GM12878 (cell line): ENCODE measurements at regions not wholly inside any gene's neighbourhood (a gene's known extent, or its start where the extent isn't known, plus 50 kb on each side); places are given as distances from the start of the nearest gene placed in this dataset.

Experiments used
- ATAC-seq: fragments of 200-7000 bp; cut with Tn5 transposase; 3 replicates; pipeline ENCODE4 v1.9.1; 2020; ENCODE audit warnings: mild to moderate bottlenecking, moderate library complexity
- BruUV-seq: library from RNA; stranded (reverse); fragments of 400-500 nt; replicated peaks from 2 replicates; lab custom pipeline; 2021; lab: Mats Ljungman, UMichigan
- CTCF ChIA-PET: fragments of 300-600 bp; sonication (Branson Sonifier 250); formaldehyde crosslinking; extraction: SDS; loops from one replicate; lab custom pipeline; 2021; ENCODE audit warnings: inconsistent platforms; lab: Yijun Ruan, JAX
- POLR2A ChIA-PET: fragments of 350-600 bp; formaldehyde crosslinking; extraction: SDS; loops from one replicate; lab custom pipeline; 2021; ENCODE audit warnings: inconsistent platforms; lab: Charles Lee
- RAD21 ChIA-PET: fragments of 300-600 bp; sonication (Branson Sonifier 250); formaldehyde crosslinking; loops from one replicate; lab custom pipeline; 2023; ENCODE audit warnings: antibody characterized with exemption; ENCODE audit not compliant: unreplicated experiment; lab: Charles Lee
- SMC1A ChIA-PET: fragments of 300-600 bp; sonication (Branson Sonifier 250); formaldehyde crosslinking; loops from one replicate; lab custom pipeline; 2023; ENCODE audit not compliant: unreplicated experiment, uncharacterized antibody; lab: Charles Lee
- DNase-seq: peaks from one replicate; pipeline ENCODE4 v3.0.0-alpha.2; 2011; ENCODE audit warnings: low read depth, low spot score
- FAIRE-seq: peaks from 3 replicates; lab custom pipeline; 2011; peaks lifted over from hg19 to GRCh38; lab: Jason Lieb, UNC
- H2AFZ ChIP-seq: 2 replicates; pipeline ENCODE4 v1.6.0; 2011; ENCODE audit warnings: low read depth, low read length, control low read depth; ENCODE audit not compliant: control insufficient read depth
- H3K27ac ChIP-seq: 2 replicates; pipeline ENCODE4 v1.5.1; 2011; ENCODE audit warnings: control low read depth; ENCODE audit not compliant: control insufficient read depth, insufficient read depth
- H3K27me3 ChIP-seq, 2 experiments: replicated peaks in 1 of 2; 2 replicates each; pipeline versions ENCODE4 v1.6.0 to v1.6.1; 2011; ENCODE audit warnings: low read length in 1 of 2; ENCODE audit not compliant: control insufficient read depth in 2 of 2, insufficient read depth in 2 of 2
- H3K36me3 ChIP-seq, 2 experiments: 2 replicates each; pipeline ENCODE4 v1.5.1; 2011; ENCODE audit warnings: low read length in 1 of 2; ENCODE audit not compliant: control insufficient read depth in 2 of 2, insufficient read depth in 2 of 2
- H3K4me1 ChIP-seq: 2 replicates; pipeline ENCODE4 v1.6.1; 2011; ENCODE audit warnings: mild to moderate bottlenecking, low read length, moderate library complexity, mixed read lengths; ENCODE audit not compliant: control insufficient read depth, insufficient read depth
- H3K4me2 ChIP-seq: 2 replicates; pipeline ENCODE4 v1.6.0; 2011; ENCODE audit warnings: control low read depth; ENCODE audit not compliant: control insufficient read depth, insufficient read depth
- H3K4me3 ChIP-seq: fragments of 200-600 bp; sonication (generic); 2 replicates; pipeline ENCODE4 v1.5.1; 2016
- H3K79me2 ChIP-seq: 2 replicates; pipeline ENCODE4 v1.6.0; 2011; ENCODE audit warnings: low read length; ENCODE audit not compliant: control insufficient read depth, insufficient read depth
- H3K9ac ChIP-seq: 2 replicates; pipeline ENCODE4 v1.8.0; 2011; ENCODE audit warnings: low read length, control low read depth, mixed read lengths; ENCODE audit not compliant: control insufficient read depth, insufficient read depth
- H3K9me3 ChIP-seq: replicated peaks from 3 replicates; pipeline ENCODE4 v1.5.1; 2011; ENCODE audit warnings: mild to moderate bottlenecking, low read length; ENCODE audit not compliant: control insufficient read depth, insufficient read depth
- H4K20me1 ChIP-seq: 2 replicates; pipeline ENCODE4 v1.6.0; 2011; ENCODE audit not compliant: control insufficient read depth, insufficient read depth
- BRCA1 ChIP-seq: IDR thresholded peaks from 2 replicates; pipeline ENCODE4 v1.6.1; 2011; ENCODE audit warnings: low read depth, low read length, improper control_type of control experiment
- HCFC1 ChIP-seq: fragments of 150-350 bp; IDR thresholded peaks from 2 replicates; pipeline ENCODE4 v1.6.1; 2014; ENCODE audit warnings: low read length
- MTA2 ChIP-seq: fragments of 450-650 bp; IDR thresholded peaks from 2 replicates; pipeline ENCODE4 v1.6.1; 2016; ENCODE audit warnings: low read depth, mild to moderate bottlenecking, moderate library complexity
- REST ChIP-seq: IDR thresholded peaks from 2 replicates; pipeline ENCODE4 v1.6.1; 2012; ENCODE audit warnings: mild to moderate bottlenecking, low read depth, low read length
- SMC3 ChIP-seq: IDR thresholded peaks from 2 replicates; pipeline ENCODE4 v1.6.1; 2011; ENCODE audit warnings: low read length, improper control_type of control experiment, borderline replicate concordance
- SUZ12 ChIP-seq: fragments of 200-600 bp; sonication (generic); IDR thresholded peaks from one replicate; pipeline ENCODE4 v1.6.1; 2018; ENCODE audit warnings: antibody characterized with exemption, mild to moderate bottlenecking; ENCODE audit not compliant: unreplicated experiment
- WGBS: methylation state at CpG from one replicate; pipeline ENCODE4 v1.1.6; 2016; ENCODE audit warnings: low lambda C conversion rate; ENCODE audit not compliant: insufficient replicate concordance, insufficient coverage; ENCODE audit errors: missing lambda C conversion rate; 5-methylcytosine and 5-hydroxymethylcytosine counted together
- in situ Hi-C: fragments of 300-500 bp; cut with MboI; formaldehyde crosslinking; loops from 9 replicates; pipeline ENCODE4 v1.14.3; 2018; ENCODE audit warnings: mixed read lengths
- intact Hi-C: fragments of 100-400 bp; cut with micrococcal nuclease; formaldehyde crosslinking; loops from one replicate; pipeline ENCODE4 v1.14.2; 2022; ENCODE audit not compliant: unreplicated experiment

- H3K9me3 ChIP-seq, result peaks cover 2% of the 10 kb centered on the region; the same call in 1 of the 3 replicates
- FAIRE-seq, result no peak
- intact Hi-C loops, result loop anchor here (5.0 kb wide), 1 partner anchor 60 kb away; the partner anchor contains the start of gene NAP1L1
- RAD21 ChIA-PET, result interaction anchor here (1.6 kb wide), 1 partner anchor 17 kb away, joined by 10 read pairs; no protein-coding TSS in a partner anchor
- no peaks in the 10 kb centered on the region for H3K27me3 ChIP-seq
- H3K4me3 ChIP-seq, result no peak overlapping the region
- TF ChIP-seq SUZ12 (no peak), REST (no peak), SMC3 (no peak), MTA2 (no peak), BRCA1 (no peak), HCFC1 (no peak)
- no peak overlapping the region for H3K27ac ChIP-seq
- no peaks in the 10 kb centered on the region for H3K79me2 ChIP-seq
- peaks cover 20% of the 10 kb centered on the region for H3K4me1 ChIP-seq
- no peak overlapping the region for H3K9ac ChIP-seq
- no peak overlapping the region for H2AFZ ChIP-seq
- POLR2A ChIA-PET, result interaction anchor here (0.7 kb wide), 1 partner anchor 29 kb away, joined by 3 read pairs; no protein-coding TSS in a partner anchor
- BruUV-seq, result no TSS peak
- no peaks in the 10 kb centered on the region for H4K20me1 ChIP-seq
- ATAC-seq, result no peak
- H3K36me3 ChIP-seq, result no peaks in the 10 kb centered on the region
- H3K4me2 ChIP-seq, result no peak overlapping the region
- CTCF ChIA-PET, result interaction anchor here (3.9 kb wide), 1 partner anchor 17 kb away, joined by 21 read pairs; no protein-coding TSS in a partner anchor
- in situ Hi-C loops, result no loop called here
- DNase-seq, result no peak
- SMC1A ChIA-PET, result interaction anchor here (3.3 kb wide), 1 partner anchor 14 kb away, joined by 20 read pairs; no protein-coding TSS in a partner anchor
- 69% methylated on average over 3 of the region's 3 CpGs for WGBS
Observed at GRCh38 chr12:76142305-76142704, 57.8 kb upstream of the NAP1L1 start.
